22Rv1 (cell line): ENCODE measurements at regions not wholly inside any gene's neighbourhood (a gene's known extent, or its start where the extent isn't known, plus 50 kb on each side); places are given as distances from the start of the nearest gene placed in this dataset.
"Not testable (repeated sequence)": the region's sequence is repeated elsewhere in the genome, so short reads cannot be mapped to it uniquely, and the experiment has no call there.

Experiments used
- H3K27ac ChIP-seq: fragments of 450-650 bp; 2 replicates; pipeline ENCODE4 v1.5.1; 2017
- CTCF ChIP-seq: fragments of 450-650 bp; IDR thresholded peaks from 2 replicates; pipeline ENCODE4 v1.5.1; 2017; ENCODE audit warnings: mild to moderate bottlenecking
- ZFX ChIP-seq: fragments of 450-650 bp; IDR thresholded peaks from 2 replicates; pipeline ENCODE4 v1.6.1; 2017; ENCODE audit warnings: antibody characterized with exemption, borderline replicate concordance

GRCh38 chr14:25350802-25351201, 300.9 kb upstream of the STXBP6 start:
- no peak for TF ChIP-seq ZFX
- no peak for TF ChIP-seq CTCF

GRCh38 chr14:25350021-25350420, 300.1 kb upstream of the STXBP6 start:
- no peak for TF ChIP-seq ZFX
- TF ChIP-seq CTCF: no peak
- H3K27ac ChIP-seq: no peak overlapping the region

More at GRCh38 chr14:25350802-25351201, 300.9 kb upstream of the STXBP6 start:
- H3K27ac ChIP-seq: no peak overlapping the region

GRCh38 chr14:25349269-25349668, 299.3 kb upstream of the STXBP6 start:
- H3K27ac ChIP-seq: no peak overlapping the region
- TF ChIP-seq CTCF (no peak), ZFX (no peak)

DNA sequence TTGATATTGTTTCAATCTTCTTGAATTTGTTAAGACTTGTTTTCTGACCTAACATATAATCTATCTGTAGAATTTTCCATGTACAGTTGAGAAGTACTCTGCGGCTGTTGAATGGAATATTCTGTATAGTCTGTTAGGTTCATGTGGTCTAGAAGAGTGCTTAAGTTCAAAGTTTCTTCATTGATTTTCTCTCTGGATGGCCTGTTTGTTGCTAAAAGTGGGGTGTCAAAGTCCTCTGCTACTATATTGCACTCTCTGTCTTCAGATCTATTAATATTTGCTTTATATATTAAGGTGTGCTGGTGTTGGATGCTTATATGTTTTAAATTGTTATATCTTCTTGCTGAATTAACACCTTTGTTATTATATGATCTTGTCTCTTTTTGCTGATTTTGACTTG, 290.9 kb upstream of the STXBP6 start:
- no peak overlapping the region for H3K27ac ChIP-seq
- no peak for TF ChIP-seq CTCF
- TF ChIP-seq ZFX: no peak

DNA sequence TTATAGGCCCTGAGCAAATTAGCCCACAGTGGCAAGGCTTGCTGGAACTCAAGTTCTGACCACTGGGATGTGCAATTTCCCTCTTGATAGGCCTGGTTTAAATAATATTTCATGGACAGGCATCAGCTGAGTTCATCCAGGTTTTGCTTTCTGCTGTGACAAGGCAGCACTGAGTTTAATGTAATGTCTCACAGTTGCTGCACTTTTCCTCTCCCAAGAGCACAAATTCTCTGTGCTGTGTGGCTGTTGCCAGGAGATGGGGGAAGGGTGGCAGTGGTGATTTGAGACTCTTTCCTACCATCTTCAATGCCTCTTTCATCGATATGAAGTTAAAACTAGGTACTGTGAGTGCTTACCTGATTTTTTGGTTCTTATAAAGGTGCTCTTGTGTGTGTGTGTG, 272.8 kb upstream of the STXBP6 start:
- TF ChIP-seq CTCF: no peak
- no peak for TF ChIP-seq ZFX
- H3K27ac ChIP-seq: no peak overlapping the region

DNA sequence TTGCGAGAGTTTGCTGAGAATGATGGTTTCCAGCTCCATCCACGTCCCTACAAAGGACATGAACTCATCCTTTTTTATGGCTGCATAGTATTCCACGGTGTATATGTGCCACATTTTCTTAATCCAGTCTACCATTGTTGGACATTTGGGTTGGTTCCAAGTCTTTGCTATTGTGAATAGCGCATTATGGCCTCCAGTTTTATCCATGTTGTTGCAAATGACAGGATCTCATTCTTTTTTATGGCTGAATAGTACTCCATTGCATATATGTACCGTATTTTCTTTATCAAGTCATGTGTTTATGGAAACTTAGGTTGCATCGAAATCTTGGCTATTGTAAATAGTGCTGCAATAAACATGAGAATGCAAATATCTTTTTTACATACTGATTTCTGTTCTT, 266.1 kb upstream of the STXBP6 start:
- H3K27ac ChIP-seq: not testable (repeated sequence)

DNA sequence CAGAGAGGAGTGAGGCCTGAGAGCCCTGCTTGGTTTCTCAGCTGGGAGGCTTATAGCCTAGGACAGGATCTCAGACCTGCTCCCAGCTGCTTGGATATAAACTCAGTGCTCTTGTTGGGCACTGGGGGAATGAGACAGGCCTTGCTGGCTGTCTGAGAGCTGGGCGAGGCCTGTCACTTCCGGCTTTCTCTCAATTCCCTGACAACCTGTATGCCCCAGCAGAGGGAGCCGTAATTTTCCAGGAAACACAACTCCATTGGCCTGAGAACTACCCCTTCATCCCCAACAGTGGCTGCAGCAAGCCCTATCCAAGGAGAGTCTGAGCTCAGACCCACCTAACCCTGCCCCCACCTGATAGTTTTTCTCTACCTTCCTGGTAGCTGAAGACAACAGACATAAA, 258.3 kb upstream of the STXBP6 start:
- H3K27ac ChIP-seq: no peak overlapping the region
- peak; percentile 35; the same call in 1 of the 2 replicates for TF ChIP-seq CTCF
- no peak for TF ChIP-seq ZFX

GRCh38 chr14:25303934-25304333, 254.0 kb upstream of the STXBP6 start:
- TF ChIP-seq ZFX (no peak), CTCF (no peak)
- no peak overlapping the region for H3K27ac ChIP-seq
